Stomach (tissue), 4 donors: ENCODE measurements at regions not wholly inside any gene's neighbourhood (a gene's known extent, or its start where the extent isn't known, plus 50 kb on each side); places are given as distances from the start of the nearest gene placed in this dataset.

Experiments
- CTCF ChIP-seq, 7 experiments: fragments of 450-650 bp in 4 of 7; fragments of 200-600 bp in 3 of 7; sonication (generic) in 3 of 7; IDR thresholded peaks; one replicate each; pipeline ENCODE4 v1.5.1; 2016 to 2019; ENCODE audit warnings: antibody characterized with exemption in 7 of 7, control low read depth in 2 of 7, mild to moderate bottlenecking in 1 of 7
- EP300 ChIP-seq: sonication (generic); formaldehyde crosslinking; IDR thresholded peaks from one replicate; pipeline ENCODE4 v1.6.1; 2017; ENCODE audit warnings: antibody characterized with exemption
- POLR2A ChIP-seq, 4 donors: fragments of 450-650 bp; IDR thresholded peaks; one replicate each; pipeline ENCODE4 v1.6.1; 2016; ENCODE audit warnings: antibody characterized with exemption in 4 of 4, control low read depth in 2 of 4, mild to moderate bottlenecking in 1 of 4, moderate library complexity in 1 of 4
- POLR2AphosphoS5 ChIP-seq, 3 donors: sonication (generic); formaldehyde crosslinking; IDR thresholded peaks; one replicate each; pipeline ENCODE4 v1.6.1; 2016; ENCODE audit warnings: antibody characterized with exemption in 3 of 3

- TF ChIP-seq POLR2A (IDR thresholded peaks at IDR 0.05) (no peak), CTCF (IDR thresholded peaks at IDR 0.05) (no peak), POLR2AphosphoS5 (IDR thresholded peaks at IDR 0.05) (no peak), EP300 (no peak)
These were observed 735.2 kb upstream of the TBX3 start for GRCh38 chr12:115419145-115419646.
